Colon (tissue), 2 donors: ENCODE measurements at regions not wholly inside any gene's neighbourhood (a gene's known extent, or its start where the extent isn't known, plus 50 kb on each side); places are given as distances from the start of the nearest gene placed in this dataset.
"Not testable (repeated sequence)": the region's sequence is repeated elsewhere in the genome, so short reads cannot be mapped to it uniquely, and the experiment has no call there.

ENCODE experiments used
- FAIRE-seq: peaks from 2 replicates; lab custom pipeline; 2012; peaks lifted over from hg19 to GRCh38; lab: Jason Lieb, UNC
- donor health status: control.
- donor health status: control.

- no peak for FAIRE-seq
These were observed 232.7 kb upstream of the ONECUT1 start for GRCh38 chr15:53022788-53023187.

- no peak for FAIRE-seq
These were observed 223.2 kb upstream of the ONECUT1 start for GRCh38 chr15:53013329-53013728.

GRCh38 chr15:53011779-53012178 is 221.6 kb upstream of the ONECUT1 start:
- FAIRE-seq, result not testable (repeated sequence)

- no peak for FAIRE-seq
These were observed 219.0 kb upstream of the ONECUT1 start for GRCh38 chr15:53009093-53009492.

GRCh38 chr15:53000409-53000808 is 210.3 kb upstream of the ONECUT1 start:
- no peak for FAIRE-seq

GRCh38 chr15:52997123-52997522 is 207.0 kb upstream of the ONECUT1 start:
- FAIRE-seq, result no peak

- FAIRE-seq, result no peak
These were observed 204.2 kb upstream of the ONECUT1 start for GRCh38 chr15:52994290-52994689.

- no peak for FAIRE-seq
These were observed 194.4 kb upstream of the ONECUT1 start for GRCh38 chr15:52984507-52984906.

GRCh38 chr15:52980446-52980845 is 190.3 kb upstream of the ONECUT1 start:
- FAIRE-seq, result no peak

- no peak for FAIRE-seq
These were observed 186.5 kb upstream of the ONECUT1 start for GRCh38 chr15:52976516-52977075.

- no peak for FAIRE-seq
These were observed 185.9 kb upstream of the ONECUT1 start for GRCh38 chr15:52975941-52976449.

GRCh38 chr15:52963865-52964264 is 173.7 kb upstream of the ONECUT1 start:
- no peak for FAIRE-seq

GRCh38 chr15:52960283-52960682 is 170.1 kb upstream of the ONECUT1 start:
- FAIRE-seq, result no peak

GRCh38 chr15:52943746-52944145 is 153.6 kb upstream of the ONECUT1 start:
- no peak for FAIRE-seq

- FAIRE-seq, result no peak
These were observed 146.4 kb upstream of the ONECUT1 start for GRCh38 chr15:52936489-52936888.

- no peak for FAIRE-seq
These were observed 135.0 kb upstream of the ONECUT1 start for GRCh38 chr15:52925130-52925529.

GRCh38 chr15:52924630-52925029 is 134.5 kb upstream of the ONECUT1 start:
- no peak for FAIRE-seq

- FAIRE-seq, result no peak
These were observed 133.5 kb upstream of the ONECUT1 start for GRCh38 chr15:52923626-52924025.

- FAIRE-seq, result no peak
These were observed 132.7 kb upstream of the ONECUT1 start for GRCh38 chr15:52922871-52923270.

GRCh38 chr15:52912172-52912571 is 122.0 kb upstream of the ONECUT1 start:
- FAIRE-seq, result no peak

GRCh38 chr15:52893338-52893737 is 103.2 kb upstream of the ONECUT1 start:
- FAIRE-seq, result no peak

GRCh38 chr15:52879904-52880303 is 89.8 kb upstream of the ONECUT1 start:
- FAIRE-seq, result no peak

GRCh38 chr15:52879145-52879544 is 89.0 kb upstream of the ONECUT1 start:
- no peak for FAIRE-seq

GRCh38 chr15:52876991-52877663 is 87.0 kb upstream of the ONECUT1 start:
- FAIRE-seq, result no peak
